Activated CD8-positive, alpha-beta T cell treated with anti-CD3 and anti-CD28 coated beads for 36 hours (primary cell): ENCODE measurements at regions not wholly inside any gene's neighbourhood (a gene's known extent, or its start where the extent isn't known, plus 50 kb on each side); places are given as distances from the start of the nearest gene placed in this dataset.

Experiments used
- ATAC-seq: fragments of 200-7000 bp; cut with Tn5 transposase; one replicate; pipeline ENCODE4 v1.10.0; 2021; ENCODE audit warnings: mild to moderate bottlenecking, moderate library complexity
- CTCF ChIA-PET: fragments of 350-600 bp; sonication (Branson Sonifier 250); formaldehyde crosslinking; loops from one replicate; lab custom pipeline; 2021; ENCODE audit warnings: antibody characterized with exemption; lab: Charles Lee
- POLR2A ChIA-PET: fragments of 350-600 bp; sonication (Branson Sonifier 250); formaldehyde crosslinking; loops from one replicate; lab custom pipeline; 2021; ENCODE audit warnings: antibody characterized with exemption; lab: Charles Lee
- DNase-seq: peaks from one replicate; pipeline ENCODE4 v3.0.0-alpha.2; 2020
- H3K27ac Mint-ChIP-seq: one replicate; pipeline ENCODE4 v1.8.0; 2021; ENCODE audit warnings: mild to moderate bottlenecking, mixed read lengths
- H3K27me3 Mint-ChIP-seq: one replicate; pipeline ENCODE4 v1.8.0; 2021; ENCODE audit warnings: mixed read lengths
- H3K36me3 Mint-ChIP-seq: one replicate; pipeline ENCODE4 v1.8.0; 2021; ENCODE audit warnings: low read depth, mixed read lengths
- H3K4me1 Mint-ChIP-seq: one replicate; pipeline ENCODE4 v1.8.0; 2021; ENCODE audit warnings: low read depth, mixed read lengths
- H3K4me3 Mint-ChIP-seq: one replicate; pipeline ENCODE4 v1.8.0; 2021; ENCODE audit warnings: mild to moderate bottlenecking, moderate library complexity, mixed read lengths
- H3K9me3 Mint-ChIP-seq: one replicate; pipeline ENCODE4 v1.8.0; 2021; ENCODE audit warnings: mixed read lengths
- intact Hi-C: fragments of 100-400 bp; cut with micrococcal nuclease; formaldehyde crosslinking; loops from one replicate; pipeline ENCODE4 v1.10.0; 2022
- TF ChIP-seq, protein P1 (sequence below): fragments of 200-600 bp; IDR thresholded peaks from one replicate; pipeline ENCODE4 v1.8.0; 2022; ENCODE audit warnings: antibody characterized with exemption, mild to moderate bottlenecking

DNA sequence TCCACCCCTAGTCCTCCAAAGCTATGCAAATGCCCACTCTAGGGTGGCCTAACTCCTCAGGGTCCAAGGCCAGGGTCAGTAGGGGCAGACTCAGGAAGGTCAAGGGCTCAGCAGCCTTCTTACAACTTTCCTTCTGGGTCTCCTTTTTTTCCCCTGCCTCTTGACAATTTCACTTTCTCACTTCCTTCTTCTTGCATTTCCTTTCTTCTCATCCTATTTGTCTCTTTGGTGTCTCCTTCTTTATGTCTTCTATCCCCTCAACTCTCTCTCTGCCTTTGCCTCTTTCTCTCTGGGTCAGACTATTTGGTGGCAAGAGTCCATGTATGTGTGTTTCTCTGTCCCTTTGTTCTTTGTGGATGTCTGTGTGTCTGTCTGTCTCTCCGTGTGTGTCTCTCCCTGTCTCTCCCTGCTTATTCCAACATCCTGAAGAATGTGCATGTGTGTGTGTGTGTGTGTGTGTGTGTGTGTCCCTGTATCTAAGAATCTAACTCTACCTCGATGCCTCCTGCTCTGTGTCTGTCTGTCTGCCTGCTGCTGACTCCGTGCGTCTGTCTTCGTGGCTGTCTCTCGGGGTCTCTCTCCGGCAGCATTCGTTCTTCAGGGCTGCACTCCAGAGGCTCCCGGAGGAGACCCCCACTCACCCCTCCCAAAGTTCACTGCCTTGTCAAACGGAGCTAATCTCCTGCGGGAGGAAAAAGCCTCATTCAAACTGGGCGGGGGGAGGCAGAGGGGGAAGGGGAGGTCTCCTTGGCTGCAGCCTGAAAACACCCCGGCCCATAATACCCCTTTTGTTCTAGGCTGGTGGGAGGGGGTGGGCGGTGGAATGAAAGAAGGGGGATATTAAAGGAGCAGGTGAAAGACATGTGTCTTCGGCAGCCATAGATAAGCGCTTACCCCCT, 51.7 kb upstream of the FOXP4 start:
- intact Hi-C loops, result no loop called here
- ChIA-PET POLR2A (no interaction called here), CTCF (no interaction called here)
- H3K4me1 Mint-ChIP-seq, result no peaks in the 10 kb centered on the region
- H3K36me3 Mint-ChIP-seq, result no peaks in the 10 kb centered on the region
- H3K27ac Mint-ChIP-seq, result no peak overlapping the region
- TF ChIP-seq, protein P1, sequence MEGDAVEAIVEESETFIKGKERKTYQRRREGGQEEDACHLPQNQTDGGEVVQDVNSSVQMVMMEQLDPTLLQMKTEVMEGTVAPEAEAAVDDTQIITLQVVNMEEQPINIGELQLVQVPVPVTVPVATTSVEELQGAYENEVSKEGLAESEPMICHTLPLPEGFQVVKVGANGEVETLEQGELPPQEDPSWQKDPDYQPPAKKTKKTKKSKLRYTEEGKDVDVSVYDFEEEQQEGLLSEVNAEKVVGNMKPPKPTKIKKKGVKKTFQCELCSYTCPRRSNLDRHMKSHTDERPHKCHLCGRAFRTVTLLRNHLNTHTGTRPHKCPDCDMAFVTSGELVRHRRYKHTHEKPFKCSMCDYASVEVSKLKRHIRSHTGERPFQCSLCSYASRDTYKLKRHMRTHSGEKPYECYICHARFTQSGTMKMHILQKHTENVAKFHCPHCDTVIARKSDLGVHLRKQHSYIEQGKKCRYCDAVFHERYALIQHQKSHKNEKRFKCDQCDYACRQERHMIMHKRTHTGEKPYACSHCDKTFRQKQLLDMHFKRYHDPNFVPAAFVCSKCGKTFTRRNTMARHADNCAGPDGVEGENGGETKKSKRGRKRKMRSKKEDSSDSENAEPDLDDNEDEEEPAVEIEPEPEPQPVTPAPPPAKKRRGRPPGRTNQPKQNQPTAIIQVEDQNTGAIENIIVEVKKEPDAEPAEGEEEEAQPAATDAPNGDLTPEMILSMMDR, result no peak
- no peaks in the 10 kb centered on the region for H3K9me3 Mint-ChIP-seq
- peaks cover 24% of the 10 kb centered on the region for H3K27me3 Mint-ChIP-seq
- no peak overlapping the region for H3K4me3 Mint-ChIP-seq
- ATAC-seq (no peak), DNase-seq (no peak)
